Inflammatory macrophage treated with lipopolysaccharide for 4 hours (primary cell): ENCODE measurements at regions not wholly inside any gene's neighbourhood (a gene's known extent, or its start where the extent isn't known, plus 50 kb on each side); places are given as distances from the start of the nearest gene placed in this dataset.
A peak's percentile ranks its signal among the peaks of the same experiment; 100 is the strongest.
"Not testable (repeated sequence)": the region's sequence is repeated elsewhere in the genome, so short reads cannot be mapped to it uniquely, and the experiment has no call there.

ENCODE experiments used
- DNase-seq: peaks from one replicate; pipeline ENCODE4 v3.0.0-alpha.2; 2020

- DNase-seq: no peak
Observed at GRCh38 chr5:142259758-142260157, 65.1 kb downstream of the SPRY4 start.

- no peak for DNase-seq
Observed at GRCh38 chr5:142255831-142256230, 69.0 kb downstream of the SPRY4 start.

GRCh38 chr5:142254431-142254830, 70.4 kb downstream of the SPRY4 start:
- no peak for DNase-seq

- DNase-seq: no peak
Observed at GRCh38 chr5:142253938-142254337, 70.9 kb downstream of the SPRY4 start.

GRCh38 chr5:142250119-142250518, 74.7 kb downstream of the SPRY4 start:
- DNase-seq: no peak

- DNase-seq: no peak
Observed at GRCh38 chr5:142248853-142249462, 75.9 kb downstream of the SPRY4 start.

- no peak for DNase-seq
Observed at GRCh38 chr5:142246258-142246657, 78.6 kb downstream of the SPRY4 start.

GRCh38 chr5:142245786-142246185, 79.0 kb downstream of the SPRY4 start:
- DNase-seq: no peak

- DNase-seq: no peak
Observed at GRCh38 chr5:142244440-142244839, 80.4 kb downstream of the SPRY4 start.

GRCh38 chr5:142242272-142242671, 82.5 kb downstream of the SPRY4 start:
- DNase-seq: no peak

GRCh38 chr5:142239394-142240159, 85.2 kb downstream of the SPRY4 start:
- DNase-seq: no peak

- DNase-seq: no peak
Observed at GRCh38 chr5:142237707-142238106, 87.1 kb downstream of the SPRY4 start.

GRCh38 chr5:142236673-142237290, 88.0 kb downstream of the SPRY4 start:
- not testable (repeated sequence) for DNase-seq

- no peak for DNase-seq
Observed at GRCh38 chr5:142235870-142236672, 88.8 kb downstream of the SPRY4 start.

GRCh38 chr5:142235050-142235797, 89.6 kb downstream of the SPRY4 start:
- DNase-seq: no peak

- no peak for DNase-seq
Observed at GRCh38 chr5:142233083-142234032, 91.5 kb downstream of the SPRY4 start.

- DNase-seq: not testable (repeated sequence)
Observed at GRCh38 chr5:142230949-142231348, 93.9 kb downstream of the SPRY4 start.

GRCh38 chr5:142225141-142225540, 99.7 kb downstream of the SPRY4 start:
- no peak for DNase-seq

GRCh38 chr5:142222866-142223558, 101.8 kb downstream of the SPRY4 start:
- DNase-seq: no peak

- peak; percentile 79 for DNase-seq
Observed at GRCh38 chr5:142222225-142222865, 102.5 kb downstream of the SPRY4 start.
